ENCODE measurements at regions not wholly inside any gene's neighbourhood (a gene's known extent, or its start where the extent isn't known, plus 50 kb on each side); places are given as distances from the start of the nearest gene placed in this dataset.
A peak's percentile ranks its signal among the peaks of the same experiment; 100 is the strongest.

GRCh38 chr5:166320920-166321480 lies 1970.4 kb upstream of the WWC1 start:
- no peak for DNase-seq (ENCODE audit: low spot score)

GRCh38 chr5:166324372-166324771 lies 1967.1 kb upstream of the WWC1 start:
- DNase-seq (ENCODE audit: low spot score) = no peak

- no peak for DNase-seq (ENCODE audit: low spot score)
Observed at GRCh38 chr5:166329149-166329800, 1962.2 kb upstream of the WWC1 start.

GRCh38 chr5:166330036-166330435 lies 1961.4 kb upstream of the WWC1 start:
- DNase-seq (ENCODE audit: low spot score) = no peak

GRCh38 chr5:166331521-166331920 lies 1959.9 kb upstream of the WWC1 start:
- no peak for DNase-seq (ENCODE audit: low spot score)

- DNase-seq (ENCODE audit: low spot score) = no peak
Observed at GRCh38 chr5:166338801-166339200, 1952.6 kb upstream of the WWC1 start.

GRCh38 chr5:166340039-166340438 lies 1951.4 kb upstream of the WWC1 start:
- no peak for DNase-seq (ENCODE audit: low spot score)

GRCh38 chr5:166341740-166342337 lies 1949.6 kb upstream of the WWC1 start:
- peak; percentile 44 for DNase-seq (ENCODE audit: low spot score)

GRCh38 chr5:166342402-166342801 lies 1949.0 kb upstream of the WWC1 start:
- DNase-seq (ENCODE audit: low spot score) = no peak

GRCh38 chr5:166346726-166347374 lies 1944.6 kb upstream of the WWC1 start:
- DNase-seq (ENCODE audit: low spot score) = no peak

- no peak for DNase-seq (ENCODE audit: low spot score)
Observed at GRCh38 chr5:166349046-166349445, 1942.4 kb upstream of the WWC1 start.

GRCh38 chr5:166353580-166353979 lies 1937.9 kb upstream of the WWC1 start:
- DNase-seq (ENCODE audit: low spot score) = no peak

GRCh38 chr5:166354332-166354731 lies 1937.1 kb upstream of the WWC1 start:
- DNase-seq (ENCODE audit: low spot score) = no peak

- no peak for DNase-seq (ENCODE audit: low spot score)
Observed at GRCh38 chr5:166356096-166356495, 1935.3 kb upstream of the WWC1 start.

- no peak for DNase-seq (ENCODE audit: low spot score)
Observed at GRCh38 chr5:166358127-166358830, 1933.2 kb upstream of the WWC1 start.

- DNase-seq (ENCODE audit: low spot score) = no peak
Observed at GRCh38 chr5:166363087-166363760, 1928.2 kb upstream of the WWC1 start.

GRCh38 chr5:166365164-166365563 lies 1926.3 kb upstream of the WWC1 start:
- DNase-seq (ENCODE audit: low spot score) = no peak

GRCh38 chr5:166367391-166367790 lies 1924.1 kb upstream of the WWC1 start:
- DNase-seq (ENCODE audit: low spot score) = no peak

GRCh38 chr5:166369346-166369745 lies 1922.1 kb upstream of the WWC1 start:
- DNase-seq (ENCODE audit: low spot score) = no peak

- DNase-seq (ENCODE audit: low spot score) = no peak
Observed at GRCh38 chr5:166369807-166370206, 1921.6 kb upstream of the WWC1 start.

GRCh38 chr5:166370928-166371690 lies 1920.3 kb upstream of the WWC1 start:
- peak; percentile 19 for DNase-seq (ENCODE audit: low spot score)

Measured in RKO (cell line).